GM12874 (cell line): ENCODE measurements at regions not wholly inside any gene's neighbourhood (a gene's known extent, or its start where the extent isn't known, plus 50 kb on each side); places are given as distances from the start of the nearest gene placed in this dataset.

Source experiments
- TF ChIP-seq, protein P1 (sequence below): IDR thresholded peaks from 2 replicates; pipeline ENCODE4 v1.5.1; 2011; ENCODE audit warnings: low read depth, mild to moderate bottlenecking, control low read depth, low read length, moderate library complexity; ENCODE audit not compliant: insufficient read depth

DNA sequence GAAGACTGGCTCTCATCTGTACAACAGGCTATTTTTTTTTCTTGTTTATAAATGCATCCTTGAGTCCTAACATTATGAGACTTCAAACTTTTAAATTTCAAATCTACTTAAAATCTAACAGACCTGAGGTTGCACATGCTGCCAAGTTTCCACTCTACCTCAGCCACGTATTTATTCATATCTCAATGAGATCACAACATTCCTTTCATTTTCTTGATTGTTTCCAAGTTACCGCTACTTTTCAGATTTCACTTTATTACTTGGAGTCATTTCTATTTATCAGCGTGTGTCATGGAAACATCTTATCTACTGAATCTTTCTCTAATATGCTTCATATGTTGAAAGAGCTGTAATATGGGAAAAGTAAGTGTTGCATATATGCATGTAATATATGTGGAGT, 1257.5 kb upstream of the ATXN8OS start:
- TF ChIP-seq, protein P1, sequence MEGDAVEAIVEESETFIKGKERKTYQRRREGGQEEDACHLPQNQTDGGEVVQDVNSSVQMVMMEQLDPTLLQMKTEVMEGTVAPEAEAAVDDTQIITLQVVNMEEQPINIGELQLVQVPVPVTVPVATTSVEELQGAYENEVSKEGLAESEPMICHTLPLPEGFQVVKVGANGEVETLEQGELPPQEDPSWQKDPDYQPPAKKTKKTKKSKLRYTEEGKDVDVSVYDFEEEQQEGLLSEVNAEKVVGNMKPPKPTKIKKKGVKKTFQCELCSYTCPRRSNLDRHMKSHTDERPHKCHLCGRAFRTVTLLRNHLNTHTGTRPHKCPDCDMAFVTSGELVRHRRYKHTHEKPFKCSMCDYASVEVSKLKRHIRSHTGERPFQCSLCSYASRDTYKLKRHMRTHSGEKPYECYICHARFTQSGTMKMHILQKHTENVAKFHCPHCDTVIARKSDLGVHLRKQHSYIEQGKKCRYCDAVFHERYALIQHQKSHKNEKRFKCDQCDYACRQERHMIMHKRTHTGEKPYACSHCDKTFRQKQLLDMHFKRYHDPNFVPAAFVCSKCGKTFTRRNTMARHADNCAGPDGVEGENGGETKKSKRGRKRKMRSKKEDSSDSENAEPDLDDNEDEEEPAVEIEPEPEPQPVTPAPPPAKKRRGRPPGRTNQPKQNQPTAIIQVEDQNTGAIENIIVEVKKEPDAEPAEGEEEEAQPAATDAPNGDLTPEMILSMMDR = no peak

DNA sequence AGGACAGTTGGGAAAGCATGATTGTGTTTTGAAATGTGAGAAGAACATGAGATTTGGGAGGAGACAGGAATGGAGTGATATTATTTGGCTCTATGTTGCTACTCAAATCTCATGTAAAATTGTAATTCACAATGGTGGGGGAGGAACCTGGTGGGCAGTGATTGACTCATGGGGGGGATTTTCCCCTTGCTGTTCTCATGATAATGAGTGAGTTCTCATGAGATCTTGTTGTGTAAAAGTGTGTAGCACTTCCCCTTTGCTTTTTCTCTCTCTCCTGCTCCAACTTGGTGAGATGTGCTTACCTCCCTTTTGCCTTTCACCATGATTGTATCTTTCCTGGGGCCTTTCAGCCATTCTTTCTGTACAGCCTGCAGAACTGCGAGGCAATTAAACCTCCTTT, 1261.0 kb upstream of the ATXN8OS start:
- TF ChIP-seq, protein P1 = no peak

DNA sequence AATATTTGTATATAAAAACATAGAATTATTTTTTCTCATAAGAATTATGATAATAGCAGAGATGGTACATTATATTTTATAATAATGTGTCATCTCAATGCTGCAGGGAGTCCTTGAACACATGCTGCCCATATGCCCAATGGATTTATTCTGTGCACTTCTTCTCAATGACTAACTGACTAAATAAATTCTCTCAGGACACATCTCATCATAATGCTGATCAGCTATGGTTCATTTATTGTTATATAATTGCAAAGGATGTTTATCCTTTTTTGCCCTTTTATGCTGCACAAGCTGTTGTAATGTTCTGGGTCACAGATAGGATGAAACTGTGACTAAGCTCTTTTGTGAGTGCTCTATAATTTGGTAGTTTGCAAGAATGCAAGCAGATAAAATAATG, 1273.3 kb upstream of the ATXN8OS start:
- TF ChIP-seq, protein P1 = no peak

DNA sequence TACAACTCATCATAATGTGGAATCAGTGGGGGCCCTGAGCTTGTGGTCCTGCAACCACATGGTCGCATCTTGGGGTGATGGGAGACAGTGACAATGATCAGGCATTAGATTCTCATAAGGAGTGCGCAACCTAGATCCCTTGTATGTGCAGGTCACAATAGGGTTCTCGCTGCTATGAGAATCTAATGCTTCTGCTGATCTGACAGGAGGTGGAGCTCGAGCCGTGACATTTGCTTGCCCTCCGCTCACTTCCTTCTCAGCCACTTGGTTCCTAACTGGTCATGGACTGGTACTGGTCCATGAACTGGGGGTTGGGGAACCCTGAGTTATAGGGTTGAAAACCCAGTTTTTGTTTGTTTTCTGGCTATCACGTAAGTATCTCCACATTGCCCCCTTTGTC, 1290.9 kb upstream of the ATXN8OS start:
- TF ChIP-seq, protein P1 = no peak

DNA sequence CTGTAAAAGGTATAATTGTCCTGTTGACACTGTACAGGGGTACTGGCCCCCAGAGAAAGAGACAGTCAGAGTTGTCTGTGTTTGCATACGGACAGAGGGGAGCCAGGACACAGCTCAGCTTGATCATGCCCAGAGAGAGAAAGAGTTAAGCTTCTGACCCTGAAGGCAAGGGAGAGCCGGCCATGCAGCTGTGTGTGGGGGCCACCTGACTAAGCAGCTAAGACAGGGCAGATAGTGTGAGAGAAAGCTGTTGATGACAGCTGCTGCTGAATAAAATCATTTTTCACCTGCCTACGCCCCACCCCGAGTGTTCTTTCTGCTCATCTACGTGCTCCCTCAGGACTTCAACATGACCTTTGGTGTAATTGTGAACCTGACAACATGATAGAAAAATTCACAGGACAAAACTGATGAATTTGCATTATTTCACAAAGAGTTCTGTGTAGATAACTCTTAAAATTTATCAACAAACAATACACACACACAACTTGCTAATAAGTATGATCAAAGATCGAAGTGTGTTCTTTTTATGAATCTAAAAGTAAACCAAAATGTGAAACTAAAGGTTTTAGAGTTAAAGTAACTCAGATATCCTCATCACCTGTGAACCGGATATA, 1294.3 kb upstream of the ATXN8OS start:
- TF ChIP-seq, protein P1 = no peak

DNA sequence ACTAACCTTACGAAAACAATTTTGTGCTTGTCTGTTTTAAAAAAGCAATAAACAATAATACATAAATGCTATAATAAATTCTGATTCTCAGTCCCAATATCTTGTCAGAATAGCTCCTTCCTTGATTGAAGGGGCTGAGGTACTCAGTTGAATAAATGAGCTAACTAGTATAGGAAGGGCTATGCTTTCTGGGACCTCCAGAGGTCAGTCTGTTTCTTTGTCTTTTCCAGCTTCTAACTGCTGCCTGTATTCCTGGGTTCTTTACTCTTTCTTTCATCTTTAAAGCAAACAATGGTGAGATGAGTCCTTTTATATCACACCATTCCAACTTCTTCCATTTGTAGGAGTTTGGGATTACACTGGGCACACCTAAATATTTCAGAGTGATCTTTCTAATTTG, 1297.0 kb upstream of the ATXN8OS start:
- TF ChIP-seq, protein P1 = no peak

DNA sequence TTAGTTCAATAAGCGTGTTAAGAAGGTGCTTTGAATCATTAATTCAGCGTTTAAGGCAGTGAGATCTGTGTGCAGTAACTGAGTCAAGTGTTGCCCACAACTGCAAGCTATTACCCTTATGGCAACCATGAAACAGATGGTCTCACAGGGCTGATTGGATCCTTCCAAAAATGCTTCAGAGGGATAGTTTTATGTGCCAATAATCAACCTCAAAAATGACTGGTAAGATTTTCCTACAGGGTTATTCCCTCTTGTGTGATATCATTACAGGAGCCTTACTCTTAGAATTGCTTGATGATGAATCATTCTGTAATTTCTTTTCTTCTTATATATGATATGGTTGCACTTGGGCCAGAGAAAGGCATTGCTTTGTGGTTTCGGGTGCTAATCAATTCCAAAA, 1299.2 kb upstream of the ATXN8OS start:
- TF ChIP-seq, protein P1 = no peak
